Ascending aorta (tissue), 2 donors: ENCODE measurements at regions not wholly inside any gene's neighbourhood (a gene's known extent, or its start where the extent isn't known, plus 50 kb on each side); places are given as distances from the start of the nearest gene placed in this dataset.

ENCODE experiments used
- DNase-seq, 2 donors: peaks; one replicate each; pipeline ENCODE4 v3.0.0-alpha.2; 2019; ENCODE audit warnings: low spot score in 2 of 2
- H3K27ac ChIP-seq, 2 donors: fragments of 200-600 bp; sonication (generic); one replicate each; pipeline ENCODE4 v1.5.1; 2016 to 2017; ENCODE audit warnings: mild to moderate bottlenecking in 1 of 2
- H3K27me3 ChIP-seq: fragments of 200-600 bp; sonication (generic); one replicate; pipeline ENCODE4 v1.5.1; 2017
- H3K36me3 ChIP-seq, 2 donors: fragments of 200-600 bp; sonication (generic); one replicate each; pipeline ENCODE4 v1.5.1; 2016
- H3K4me1 ChIP-seq, 2 donors: fragments of 200-600 bp; sonication (generic); one replicate each; pipeline ENCODE4 v1.5.1; 2016 to 2017; ENCODE audit warnings: mild to moderate bottlenecking in 1 of 2
- H3K4me3 ChIP-seq, 2 donors: fragments of 200-600 bp; sonication (generic); one replicate each; pipeline ENCODE4 v1.5.1; 2016 to 2017; ENCODE audit warnings: mild to moderate bottlenecking in 1 of 2
- H3K9me3 ChIP-seq, 2 donors: fragments of 200-600 bp; sonication (generic); one replicate each; pipeline ENCODE4 v1.5.1; 2016
- CTCF ChIP-seq, 3 experiments: fragments of 200-600 bp in 2 of 3; fragments of 450-650 bp in 1 of 3; sonication (generic) in 2 of 3; IDR thresholded peaks; one replicate each; pipeline ENCODE4 v1.5.1; 2016 to 2019; ENCODE audit warnings: antibody characterized with exemption in 3 of 3, mild to moderate bottlenecking in 1 of 3, moderate library complexity in 1 of 3
- intact Hi-C: fragments of 100-400 bp; cut with DNase I; formaldehyde crosslinking; loops from one replicate; pipeline ENCODE4 v1.15.1; 2023

GRCh38 chr7:25964483-25964991 lies 187.5 kb upstream of the NFE2L3 start:
- Histone ChIP-seq H3K4me3 (no peak overlapping the region), H3K4me1 (peaks cover 0 to 3% of the 10 kb centered on the region in 2 donors), H3K36me3 (no peaks in the 10 kb centered on the region), H3K27me3 (no peaks in the 10 kb centered on the region), H3K9me3 (no peaks in the 10 kb centered on the region), H3K27ac (no peak overlapping the region)
- TF ChIP-seq CTCF (IDR thresholded peaks at IDR 0.05): no peak
- intact Hi-C loops: no loop called here
- no peak for DNase-seq

GRCh38 chr7:25965405-25966123 lies 186.4 kb upstream of the NFE2L3 start:
- no peak overlapping the region for H3K4me3 ChIP-seq
- H3K4me1 ChIP-seq: peaks cover 0 to 3% of the 10 kb centered on the region in 2 donors
- DNase-seq: no peak
- intact Hi-C loops: no loop called here
- H3K9me3 ChIP-seq: no peaks in the 10 kb centered on the region
- no peaks in the 10 kb centered on the region for H3K36me3 ChIP-seq
- no peak for TF ChIP-seq CTCF (IDR thresholded peaks at IDR 0.05)
- no peaks in the 10 kb centered on the region for H3K27me3 ChIP-seq
- H3K27ac ChIP-seq: no peak overlapping the region

GRCh38 chr7:25966469-25966868 lies 185.5 kb upstream of the NFE2L3 start:
- Histone ChIP-seq H3K27me3 (no peaks in the 10 kb centered on the region), H3K4me3 (no peak overlapping the region), H3K36me3 (no peaks in the 10 kb centered on the region), H3K27ac (no peak overlapping the region), H3K9me3 (no peaks in the 10 kb centered on the region), H3K4me1 (peaks cover 0 to 3% of the 10 kb centered on the region in 2 donors)
- no peak for TF ChIP-seq CTCF (IDR thresholded peaks at IDR 0.05)
- DNase-seq: no peak
- intact Hi-C loops: no loop called here

- intact Hi-C loops: no loop called here
- Histone ChIP-seq H3K4me3 (no peak overlapping the region), H3K27ac (no peak overlapping the region), H3K36me3 (no peaks in the 10 kb centered on the region), H3K9me3 (no peaks in the 10 kb centered on the region), H3K4me1 (peaks cover 0 to 3% of the 10 kb centered on the region in 2 donors), H3K27me3 (no peaks in the 10 kb centered on the region)
- DNase-seq: no peak
- no peak for TF ChIP-seq CTCF (IDR thresholded peaks at IDR 0.05)
These were observed 184.5 kb upstream of the NFE2L3 start for GRCh38 chr7:25967278-25968204.

GRCh38 chr7:25968205-25968993 lies 183.6 kb upstream of the NFE2L3 start:
- intact Hi-C loops: no loop called here
- no peaks in the 10 kb centered on the region for H3K27me3 ChIP-seq
- no peaks in the 10 kb centered on the region for H3K36me3 ChIP-seq
- no peak overlapping the region for H3K27ac ChIP-seq
- peaks cover 0 to 3% of the 10 kb centered on the region in 2 donors for H3K4me1 ChIP-seq
- no peaks in the 10 kb centered on the region for H3K9me3 ChIP-seq
- TF ChIP-seq CTCF (IDR thresholded peaks at IDR 0.05): no peak
- H3K4me3 ChIP-seq: no peak overlapping the region
- no peak for DNase-seq
